HEK293 (cell line): ENCODE measurements at regions not wholly inside any gene's neighbourhood (a gene's known extent, or its start where the extent isn't known, plus 50 kb on each side); places are given as distances from the start of the nearest gene placed in this dataset.

Experiments used
- ZNF138 ChIP-seq: fragments of 450-650 bp; formaldehyde crosslinking; IDR thresholded peaks from 2 replicates; pipeline ENCODE4 v1.5.1; 2016; ENCODE audit warnings: missing biosample characterization, missing genetic modification characterization, borderline replicate concordance
- ZNF239 ChIP-seq: fragments of 450-650 bp; formaldehyde crosslinking; IDR thresholded peaks from 2 replicates; pipeline ENCODE4 v1.5.1; 2016; ENCODE audit warnings: missing biosample characterization, missing genetic modification characterization
- ZNF549 ChIP-seq: fragments of 450-650 bp; IDR thresholded peaks from 2 replicates; pipeline ENCODE4 v1.5.1; 2018; ENCODE audit warnings: missing biosample characterization, missing genetic modification characterization, mild to moderate bottlenecking, inconsistent platforms, moderate library complexity

- no peak for TF ChIP-seq ZNF138
- no peak for TF ChIP-seq ZNF549 (tag by site-specific recombination)
- no peak for TF ChIP-seq ZNF239 (tag by site-specific recombination)
Observed at GRCh38 chr5:20300110-20300509, 312.1 kb upstream of the CDH18 start.
